ENCODE measurements at regions not wholly inside any gene's neighbourhood (a gene's known extent, or its start where the extent isn't known, plus 50 kb on each side); places are given as distances from the start of the nearest gene placed in this dataset.

DNA sequence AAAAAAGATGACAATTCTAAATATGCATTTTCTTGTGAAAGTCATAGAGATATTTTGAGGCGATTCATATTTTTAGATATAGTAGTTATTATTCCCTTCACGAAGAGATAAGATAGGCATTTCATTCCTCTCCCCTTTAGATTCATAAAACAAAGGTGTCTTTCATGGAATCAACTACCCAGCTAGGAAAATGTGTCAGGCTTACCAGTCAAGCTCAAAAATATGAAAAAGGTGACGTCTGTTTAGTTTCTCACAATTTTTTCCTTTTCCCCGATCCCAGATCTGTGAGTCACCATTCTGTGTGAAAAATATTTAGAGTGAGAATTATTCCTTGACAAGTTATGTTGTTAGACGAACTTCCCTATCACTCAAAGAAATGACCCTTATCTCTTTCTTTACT, 95.4 kb upstream of the FN1 start (continued):
- TF ChIP-seq, protein P1, sequence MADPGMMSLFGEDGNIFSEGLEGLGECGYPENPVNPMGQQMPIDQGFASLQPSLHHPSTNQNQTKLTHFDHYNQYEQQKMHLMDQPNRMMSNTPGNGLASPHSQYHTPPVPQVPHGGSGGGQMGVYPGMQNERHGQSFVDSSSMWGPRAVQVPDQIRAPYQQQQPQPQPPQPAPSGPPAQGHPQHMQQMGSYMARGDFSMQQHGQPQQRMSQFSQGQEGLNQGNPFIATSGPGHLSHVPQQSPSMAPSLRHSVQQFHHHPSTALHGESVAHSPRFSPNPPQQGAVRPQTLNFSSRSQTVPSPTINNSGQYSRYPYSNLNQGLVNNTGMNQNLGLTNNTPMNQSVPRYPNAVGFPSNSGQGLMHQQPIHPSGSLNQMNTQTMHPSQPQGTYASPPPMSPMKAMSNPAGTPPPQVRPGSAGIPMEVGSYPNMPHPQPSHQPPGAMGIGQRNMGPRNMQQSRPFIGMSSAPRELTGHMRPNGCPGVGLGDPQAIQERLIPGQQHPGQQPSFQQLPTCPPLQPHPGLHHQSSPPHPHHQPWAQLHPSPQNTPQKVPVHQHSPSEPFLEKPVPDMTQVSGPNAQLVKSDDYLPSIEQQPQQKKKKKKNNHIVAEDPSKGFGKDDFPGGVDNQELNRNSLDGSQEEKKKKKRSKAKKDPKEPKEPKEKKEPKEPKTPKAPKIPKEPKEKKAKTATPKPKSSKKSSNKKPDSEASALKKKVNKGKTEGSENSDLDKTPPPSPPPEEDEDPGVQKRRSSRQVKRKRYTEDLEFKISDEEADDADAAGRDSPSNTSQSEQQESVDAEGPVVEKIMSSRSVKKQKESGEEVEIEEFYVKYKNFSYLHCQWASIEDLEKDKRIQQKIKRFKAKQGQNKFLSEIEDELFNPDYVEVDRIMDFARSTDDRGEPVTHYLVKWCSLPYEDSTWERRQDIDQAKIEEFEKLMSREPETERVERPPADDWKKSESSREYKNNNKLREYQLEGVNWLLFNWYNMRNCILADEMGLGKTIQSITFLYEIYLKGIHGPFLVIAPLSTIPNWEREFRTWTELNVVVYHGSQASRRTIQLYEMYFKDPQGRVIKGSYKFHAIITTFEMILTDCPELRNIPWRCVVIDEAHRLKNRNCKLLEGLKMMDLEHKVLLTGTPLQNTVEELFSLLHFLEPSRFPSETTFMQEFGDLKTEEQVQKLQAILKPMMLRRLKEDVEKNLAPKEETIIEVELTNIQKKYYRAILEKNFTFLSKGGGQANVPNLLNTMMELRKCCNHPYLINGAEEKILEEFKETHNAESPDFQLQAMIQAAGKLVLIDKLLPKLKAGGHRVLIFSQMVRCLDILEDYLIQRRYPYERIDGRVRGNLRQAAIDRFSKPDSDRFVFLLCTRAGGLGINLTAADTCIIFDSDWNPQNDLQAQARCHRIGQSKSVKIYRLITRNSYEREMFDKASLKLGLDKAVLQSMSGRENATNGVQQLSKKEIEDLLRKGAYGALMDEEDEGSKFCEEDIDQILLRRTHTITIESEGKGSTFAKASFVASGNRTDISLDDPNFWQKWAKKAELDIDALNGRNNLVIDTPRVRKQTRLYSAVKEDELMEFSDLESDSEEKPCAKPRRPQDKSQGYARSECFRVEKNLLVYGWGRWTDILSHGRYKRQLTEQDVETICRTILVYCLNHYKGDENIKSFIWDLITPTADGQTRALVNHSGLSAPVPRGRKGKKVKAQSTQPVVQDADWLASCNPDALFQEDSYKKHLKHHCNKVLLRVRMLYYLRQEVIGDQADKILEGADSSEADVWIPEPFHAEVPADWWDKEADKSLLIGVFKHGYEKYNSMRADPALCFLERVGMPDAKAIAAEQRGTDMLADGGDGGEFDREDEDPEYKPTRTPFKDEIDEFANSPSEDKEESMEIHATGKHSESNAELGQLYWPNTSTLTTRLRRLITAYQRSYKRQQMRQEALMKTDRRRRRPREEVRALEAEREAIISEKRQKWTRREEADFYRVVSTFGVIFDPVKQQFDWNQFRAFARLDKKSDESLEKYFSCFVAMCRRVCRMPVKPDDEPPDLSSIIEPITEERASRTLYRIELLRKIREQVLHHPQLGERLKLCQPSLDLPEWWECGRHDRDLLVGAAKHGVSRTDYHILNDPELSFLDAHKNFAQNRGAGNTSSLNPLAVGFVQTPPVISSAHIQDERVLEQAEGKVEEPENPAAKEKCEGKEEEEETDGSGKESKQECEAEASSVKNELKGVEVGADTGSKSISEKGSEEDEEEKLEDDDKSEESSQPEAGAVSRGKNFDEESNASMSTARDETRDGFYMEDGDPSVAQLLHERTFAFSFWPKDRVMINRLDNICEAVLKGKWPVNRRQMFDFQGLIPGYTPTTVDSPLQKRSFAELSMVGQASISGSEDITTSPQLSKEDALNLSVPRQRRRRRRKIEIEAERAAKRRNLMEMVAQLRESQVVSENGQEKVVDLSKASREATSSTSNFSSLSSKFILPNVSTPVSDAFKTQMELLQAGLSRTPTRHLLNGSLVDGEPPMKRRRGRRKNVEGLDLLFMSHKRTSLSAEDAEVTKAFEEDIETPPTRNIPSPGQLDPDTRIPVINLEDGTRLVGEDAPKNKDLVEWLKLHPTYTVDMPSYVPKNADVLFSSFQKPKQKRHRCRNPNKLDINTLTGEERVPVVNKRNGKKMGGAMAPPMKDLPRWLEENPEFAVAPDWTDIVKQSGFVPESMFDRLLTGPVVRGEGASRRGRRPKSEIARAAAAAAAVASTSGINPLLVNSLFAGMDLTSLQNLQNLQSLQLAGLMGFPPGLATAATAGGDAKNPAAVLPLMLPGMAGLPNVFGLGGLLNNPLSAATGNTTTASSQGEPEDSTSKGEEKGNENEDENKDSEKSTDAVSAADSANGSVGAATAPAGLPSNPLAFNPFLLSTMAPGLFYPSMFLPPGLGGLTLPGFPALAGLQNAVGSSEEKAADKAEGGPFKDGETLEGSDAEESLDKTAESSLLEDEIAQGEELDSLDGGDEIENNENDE (IDR thresholded peaks at IDR 0.05; ENCODE audit: insufficient replicate concordance, low read length) = no peak
- TF ChIP-seq JUND (IDR thresholded peaks at IDR 0.05; ENCODE audit: low read length) (no peak), CTBP2 (IDR thresholded peaks at IDR 0.05; ENCODE audit: borderline replicate concordance, insufficient read depth, insufficient read length, low read length) (no peak)
- TF ChIP-seq, protein P2, sequence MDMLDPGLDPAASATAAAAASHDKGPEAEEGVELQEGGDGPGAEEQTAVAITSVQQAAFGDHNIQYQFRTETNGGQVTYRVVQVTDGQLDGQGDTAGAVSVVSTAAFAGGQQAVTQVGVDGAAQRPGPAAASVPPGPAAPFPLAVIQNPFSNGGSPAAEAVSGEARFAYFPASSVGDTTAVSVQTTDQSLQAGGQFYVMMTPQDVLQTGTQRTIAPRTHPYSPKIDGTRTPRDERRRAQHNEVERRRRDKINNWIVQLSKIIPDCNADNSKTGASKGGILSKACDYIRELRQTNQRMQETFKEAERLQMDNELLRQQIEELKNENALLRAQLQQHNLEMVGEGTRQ (IDR thresholded peaks at IDR 0.05; ENCODE audit: low read length) = no peak
- TF ChIP-seq, protein P3, sequence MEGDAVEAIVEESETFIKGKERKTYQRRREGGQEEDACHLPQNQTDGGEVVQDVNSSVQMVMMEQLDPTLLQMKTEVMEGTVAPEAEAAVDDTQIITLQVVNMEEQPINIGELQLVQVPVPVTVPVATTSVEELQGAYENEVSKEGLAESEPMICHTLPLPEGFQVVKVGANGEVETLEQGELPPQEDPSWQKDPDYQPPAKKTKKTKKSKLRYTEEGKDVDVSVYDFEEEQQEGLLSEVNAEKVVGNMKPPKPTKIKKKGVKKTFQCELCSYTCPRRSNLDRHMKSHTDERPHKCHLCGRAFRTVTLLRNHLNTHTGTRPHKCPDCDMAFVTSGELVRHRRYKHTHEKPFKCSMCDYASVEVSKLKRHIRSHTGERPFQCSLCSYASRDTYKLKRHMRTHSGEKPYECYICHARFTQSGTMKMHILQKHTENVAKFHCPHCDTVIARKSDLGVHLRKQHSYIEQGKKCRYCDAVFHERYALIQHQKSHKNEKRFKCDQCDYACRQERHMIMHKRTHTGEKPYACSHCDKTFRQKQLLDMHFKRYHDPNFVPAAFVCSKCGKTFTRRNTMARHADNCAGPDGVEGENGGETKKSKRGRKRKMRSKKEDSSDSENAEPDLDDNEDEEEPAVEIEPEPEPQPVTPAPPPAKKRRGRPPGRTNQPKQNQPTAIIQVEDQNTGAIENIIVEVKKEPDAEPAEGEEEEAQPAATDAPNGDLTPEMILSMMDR (IDR thresholded peaks at IDR 0.05; ENCODE audit: control extremely low read depth in 1 of 3, insufficient read depth in 1 of 3, low read depth in 1 of 3, low read length in 3 of 3) = no peak

All from H1 (cell line).